Tongue (tissue), 1 donor: ENCODE measurements at regions not wholly inside any gene's neighbourhood (a gene's known extent, or its start where the extent isn't known, plus 50 kb on each side); places are given as distances from the start of the nearest gene placed in this dataset.
"Not testable (repeated sequence)": the region's sequence is repeated elsewhere in the genome, so short reads cannot be mapped to it uniquely, and the experiment has no call there.

Source experiments
- DNase-seq: peaks from one replicate; pipeline ENCODE4 v3.0.0-alpha.2; 2015

DNA sequence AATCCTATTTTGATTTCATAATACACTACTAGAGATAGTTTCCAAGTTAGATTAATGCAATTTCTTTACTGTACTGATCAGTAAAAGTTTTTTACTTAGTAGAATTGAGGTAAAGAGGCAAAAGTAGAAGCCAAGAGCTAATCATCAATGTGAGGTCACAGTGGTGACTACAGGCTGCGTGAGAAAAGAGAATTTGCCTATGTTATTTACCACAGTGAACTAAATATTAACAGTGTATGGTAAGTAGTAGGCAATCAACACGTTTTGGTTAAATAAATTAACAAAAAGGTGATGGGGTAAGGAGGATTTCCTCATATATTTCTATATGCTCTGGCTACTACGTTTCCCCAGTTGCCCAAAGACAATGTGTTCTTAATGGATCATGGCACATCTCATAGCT is 202.2 kb upstream of the CMC1 start:
- no peak for DNase-seq

DNA sequence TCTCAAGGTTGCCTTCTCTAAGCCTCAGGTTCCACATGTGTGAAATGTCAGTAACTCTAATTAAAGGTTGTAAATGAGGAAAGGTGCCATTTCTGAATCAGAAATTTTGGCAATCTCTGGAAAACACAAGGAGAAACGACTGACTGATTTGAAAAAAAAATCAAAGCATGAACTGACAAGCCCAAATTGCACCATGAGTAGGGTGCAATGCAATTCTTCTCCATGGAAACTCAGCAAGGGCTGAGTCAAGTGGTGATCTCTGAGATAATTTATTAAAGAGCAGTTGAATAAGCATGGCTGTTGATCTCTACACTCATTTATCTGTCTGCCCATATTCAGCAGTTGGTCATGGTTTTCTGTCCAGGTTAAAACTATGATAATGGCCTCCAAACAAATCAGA is 201.6 kb upstream of the CMC1 start:
- DNase-seq, result no peak

GRCh38 chr3:28042095-28042635 is 199.3 kb upstream of the CMC1 start:
- no peak for DNase-seq

- DNase-seq, result no peak
Measured at GRCh38 chr3:28042707-28043106, 198.7 kb upstream of the CMC1 start.

GRCh38 chr3:28050120-28050519 is 191.3 kb upstream of the CMC1 start:
- no peak for DNase-seq

DNA sequence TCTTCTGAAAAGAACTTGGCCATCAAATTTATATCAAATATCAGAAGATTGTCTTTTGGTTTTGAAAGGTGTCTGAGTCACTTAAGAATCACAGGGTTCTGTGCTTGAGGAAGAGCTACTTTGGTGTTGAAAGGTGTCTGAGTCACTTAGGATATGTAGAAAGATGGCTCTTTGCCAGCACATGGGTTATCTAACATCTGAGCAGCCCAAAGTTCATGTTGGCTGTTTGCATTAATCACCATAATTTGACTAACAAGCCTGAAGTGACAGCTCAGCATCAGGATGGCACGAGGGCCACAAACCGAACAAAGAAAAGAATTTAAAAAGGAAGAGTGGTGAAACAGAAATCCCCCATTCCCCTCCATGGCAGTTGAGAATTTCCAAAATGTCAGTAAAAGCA is 190.5 kb upstream of the CMC1 start:
- DNase-seq, result no peak

GRCh38 chr3:28053759-28054158 is 187.7 kb upstream of the CMC1 start:
- DNase-seq, result no peak

- DNase-seq, result no peak
Measured at GRCh38 chr3:28056806-28057205, 184.6 kb upstream of the CMC1 start.

DNA sequence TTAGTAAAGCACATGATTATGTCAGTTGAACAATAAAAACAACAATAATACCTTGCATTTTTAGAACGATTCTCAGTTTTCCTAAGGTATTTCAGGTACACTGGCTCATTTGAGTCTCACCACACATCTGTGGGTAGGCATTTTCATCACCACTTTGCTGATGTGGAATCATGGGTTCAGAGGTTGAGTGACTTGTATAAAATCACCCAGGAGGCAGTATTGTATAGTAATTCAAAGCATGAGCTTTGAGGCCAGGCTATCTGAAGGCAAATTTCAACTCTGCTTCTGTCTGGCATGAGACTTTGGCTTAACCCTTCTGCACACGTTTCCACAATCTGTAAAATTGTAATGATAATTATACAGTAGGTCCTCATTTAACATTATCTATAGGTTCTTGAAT is 183.9 kb upstream of the CMC1 start:
- no peak for DNase-seq

DNA sequence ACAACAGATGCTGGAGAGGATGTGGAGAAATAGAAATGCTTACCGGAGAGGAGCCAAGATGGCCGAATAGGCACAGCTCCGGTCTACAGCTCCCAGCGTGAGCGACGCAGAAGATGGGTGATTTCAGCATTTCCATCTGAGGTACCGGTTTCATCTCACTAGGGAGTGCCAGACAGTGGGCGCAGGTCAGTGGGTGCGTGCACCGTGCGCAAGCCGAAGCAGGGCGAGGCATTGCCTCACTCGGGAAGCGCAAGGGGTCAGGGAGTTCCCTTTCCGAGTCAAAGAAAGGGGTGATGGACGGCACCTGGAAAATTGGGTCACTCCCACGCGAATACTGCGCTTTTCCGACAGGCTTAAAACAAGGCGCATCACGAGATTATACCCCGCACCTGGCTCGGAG is 182.2 kb upstream of the CMC1 start:
- not testable (repeated sequence) for DNase-seq

GRCh38 chr3:28066020-28066419 is 175.4 kb upstream of the CMC1 start:
- no peak for DNase-seq

GRCh38 chr3:28067014-28067413 is 174.4 kb upstream of the CMC1 start:
- no peak for DNase-seq

DNA sequence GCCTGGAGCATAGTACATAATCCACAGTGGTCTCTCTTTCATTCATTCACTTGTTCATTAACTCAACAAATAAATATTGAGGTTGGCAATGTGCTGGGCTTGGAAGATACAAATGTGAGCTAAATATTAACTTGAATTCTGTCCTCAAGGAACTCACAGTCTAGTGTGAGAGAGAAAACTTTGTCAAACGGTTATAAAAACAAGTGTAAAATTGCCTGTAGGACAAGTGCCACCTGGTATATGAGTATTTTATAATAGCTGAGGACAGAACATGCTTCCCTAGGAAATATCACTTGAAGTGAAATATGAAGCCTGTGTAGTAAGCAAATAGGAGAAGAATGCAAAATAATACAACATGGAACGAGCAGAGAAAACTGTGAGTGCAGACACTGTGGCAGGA is 173.1 kb upstream of the CMC1 start:
- DNase-seq, result no peak

- DNase-seq, result no peak
Measured at GRCh38 chr3:28069438-28069837, 172.0 kb upstream of the CMC1 start.

- no peak for DNase-seq
Measured at GRCh38 chr3:28076246-28076645, 165.2 kb upstream of the CMC1 start.

GRCh38 chr3:28077572-28077971 is 163.8 kb upstream of the CMC1 start:
- no peak for DNase-seq

GRCh38 chr3:28078536-28078935 is 162.9 kb upstream of the CMC1 start:
- DNase-seq, result no peak

DNA sequence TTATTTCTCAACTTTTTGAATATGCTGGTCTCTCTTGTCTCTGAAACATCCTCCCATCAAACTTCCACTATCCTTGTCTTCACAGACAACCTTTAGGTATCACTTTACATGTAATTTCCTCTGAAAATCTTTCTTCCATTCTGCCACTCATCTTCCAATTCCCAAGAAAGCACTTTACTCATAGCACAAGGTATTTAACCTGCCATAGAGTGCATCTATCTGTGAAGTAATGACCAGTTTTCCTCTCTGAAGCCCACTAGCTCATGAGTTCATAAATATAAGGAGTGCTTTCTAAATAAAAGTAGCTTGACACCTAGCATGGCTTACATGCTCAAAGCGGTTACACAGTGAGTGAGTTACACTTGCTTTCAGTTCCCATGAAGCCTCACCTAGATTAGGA is 160.7 kb upstream of the CMC1 start:
- DNase-seq, result no peak

- DNase-seq, result no peak
Measured at GRCh38 chr3:28081533-28081947, 159.9 kb upstream of the CMC1 start.

- no peak for DNase-seq
Measured at GRCh38 chr3:28087591-28087990, 153.8 kb upstream of the CMC1 start.

DNA sequence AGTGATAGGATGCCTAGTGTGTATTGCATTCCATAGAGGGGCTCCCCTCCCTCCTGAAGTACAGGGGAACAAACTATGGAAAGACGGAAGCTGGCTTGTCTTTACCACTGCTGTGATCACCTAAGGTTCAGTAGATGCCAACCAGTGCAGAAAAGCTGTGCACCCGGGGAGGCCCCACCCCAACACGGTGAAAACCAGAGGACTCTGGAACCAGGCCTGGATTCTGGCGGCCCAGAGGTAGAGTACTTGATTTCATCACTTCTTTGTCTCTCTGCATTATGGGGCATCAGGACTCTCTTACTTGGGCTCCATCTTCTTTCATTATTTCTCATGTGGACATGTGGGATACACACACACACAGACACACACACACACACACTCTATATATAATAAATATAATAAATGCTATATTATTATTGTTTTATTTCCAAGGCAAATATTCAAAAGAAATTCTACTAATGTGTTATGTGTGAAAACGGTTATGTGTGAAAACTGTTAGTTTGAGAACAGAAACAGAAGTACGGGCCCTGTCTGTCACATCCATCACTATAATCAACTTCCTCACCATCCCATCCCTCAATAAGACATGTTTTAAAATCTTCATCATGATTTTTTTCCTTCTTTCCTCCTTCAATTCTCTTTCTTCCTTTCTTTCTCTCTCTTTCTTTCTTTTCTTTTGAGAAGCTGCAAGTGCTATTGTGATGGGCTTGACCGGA is 152.4 kb upstream of the CMC1 start:
- no peak for DNase-seq

DNA sequence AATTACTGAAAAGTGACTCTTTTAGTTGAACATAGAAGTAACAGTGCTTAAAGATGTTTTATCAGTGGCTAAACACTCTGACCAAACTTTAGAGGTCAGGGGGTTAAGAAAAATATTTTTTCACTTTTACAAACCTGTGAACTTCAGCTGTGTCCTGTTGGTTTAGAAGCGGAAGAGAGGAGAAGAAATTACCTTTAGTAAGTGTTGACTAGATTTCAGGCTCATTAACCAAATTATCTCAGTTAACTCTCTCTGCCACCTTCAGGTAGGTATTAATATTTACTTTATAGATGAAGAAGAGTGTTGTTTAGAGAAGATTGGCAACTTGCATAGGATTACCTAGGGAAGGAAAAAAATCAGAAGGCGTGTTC is 151.9 kb upstream of the CMC1 start:
- no peak for DNase-seq

DNA sequence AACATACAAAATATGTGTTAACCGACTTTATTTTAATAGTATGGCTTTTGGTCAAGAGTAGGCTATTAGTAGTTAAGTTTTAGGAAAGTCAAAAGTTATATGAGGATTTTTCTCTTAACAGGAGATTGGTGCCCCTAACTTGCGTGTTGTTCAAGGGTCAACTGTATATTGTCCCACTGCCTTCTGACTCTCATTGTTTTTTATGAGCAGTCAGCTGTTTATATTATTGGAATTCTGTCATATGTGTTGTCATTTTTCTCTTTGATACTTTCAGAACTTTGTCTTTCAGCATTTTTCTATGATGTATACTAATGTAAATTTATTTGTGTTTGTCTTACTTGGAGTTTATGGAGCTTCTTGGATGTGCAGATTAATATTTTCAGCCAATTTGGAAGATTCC is 142.1 kb upstream of the CMC1 start:
- no peak for DNase-seq

GRCh38 chr3:28101705-28102104 is 139.7 kb upstream of the CMC1 start:
- no peak for DNase-seq

GRCh38 chr3:28103861-28104260 is 137.6 kb upstream of the CMC1 start:
- no peak for DNase-seq
